Endothelial cell of umbilical vein (primary cell): ENCODE measurements at regions not wholly inside any gene's neighbourhood (a gene's known extent, or its start where the extent isn't known, plus 50 kb on each side); places are given as distances from the start of the nearest gene placed in this dataset.

Source experiments
- EZH2 ChIP-seq: IDR thresholded peaks from 2 replicates; pipeline ENCODE4 v1.6.1; 2012; ENCODE audit warnings: borderline replicate concordance, low read depth, mild to moderate bottlenecking, moderate library complexity, low read length, inconsistent platforms; ENCODE audit not compliant: severe bottlenecking
- MYC ChIP-seq: IDR thresholded peaks from one replicate; pipeline ENCODE4 v1.6.1; 2011; ENCODE audit warnings: mild to moderate bottlenecking, low read depth, low read length
- POLR2A ChIP-seq: IDR thresholded peaks from 2 replicates; pipeline ENCODE4 v1.6.1; 2012; ENCODE audit warnings: low read depth, mild to moderate bottlenecking, control low read depth, low read length
- POLR2AphosphoS5 ChIP-seq: IDR thresholded peaks from 2 replicates; pipeline ENCODE4 v1.6.1; 2012; ENCODE audit warnings: low read depth, mild to moderate bottlenecking, control low read depth, low read length, moderate library complexity; ENCODE audit not compliant: insufficient read depth
- TF ChIP-seq, protein P1 (sequence below), 2 donors: IDR thresholded peaks; 1 replicate in 1 of 2; 2 replicates in 1 of 2; pipeline ENCODE4 v1.5.1; 2011; ENCODE audit warnings: low read length in 2 of 2, mild to moderate bottlenecking in 2 of 2, moderate library complexity in 2 of 2, control low read depth in 1 of 2, inconsistent platforms in 1 of 2, low read depth in 1 of 2; ENCODE audit not compliant: insufficient read depth in 1 of 2; ENCODE audit errors: extremely low read depth in 1 of 2
- TF ChIP-seq, protein P2 (sequence below): IDR thresholded peaks from 2 replicates; pipeline ENCODE4 v1.6.1; 2011; ENCODE audit not compliant: insufficient read depth, insufficient read length

DNA sequence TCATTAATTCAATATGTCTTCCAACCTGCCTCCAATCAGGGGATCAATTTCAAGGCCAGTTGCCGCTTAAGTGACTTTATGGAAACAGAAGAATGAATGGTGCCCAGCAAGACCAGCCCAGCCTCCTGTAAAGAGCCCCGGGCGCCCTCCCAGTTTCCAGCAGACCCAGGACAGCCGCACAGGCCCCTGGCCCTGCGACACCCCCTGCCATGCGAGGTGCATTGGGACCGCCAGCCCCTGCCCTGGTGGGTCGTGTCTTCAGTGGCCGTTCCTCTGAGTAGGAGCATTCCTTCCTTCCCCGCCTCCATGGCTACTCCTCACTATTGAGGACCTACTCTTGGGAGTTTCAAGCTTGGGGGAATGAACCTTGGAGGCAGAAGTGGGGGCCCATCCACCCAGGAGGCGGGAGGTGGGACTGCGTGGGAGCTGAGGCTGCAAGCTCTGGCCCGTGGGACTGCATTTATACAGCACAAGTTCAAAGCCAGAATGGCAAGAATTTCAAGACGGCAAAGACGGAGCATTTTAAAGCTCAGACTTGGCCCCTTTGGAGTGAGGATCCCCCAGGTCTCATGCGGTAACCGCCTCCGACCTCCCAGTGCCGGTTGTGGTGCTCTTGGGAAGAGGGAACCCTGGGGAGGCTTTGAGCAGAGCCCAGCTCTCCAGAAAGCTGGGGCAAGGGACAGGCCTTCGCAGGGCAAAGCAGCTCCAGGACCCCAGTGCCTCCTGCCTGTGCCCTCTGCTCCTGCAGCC is 73.1 kb upstream of the ACTRT2 start:
- TF ChIP-seq, protein P1, sequence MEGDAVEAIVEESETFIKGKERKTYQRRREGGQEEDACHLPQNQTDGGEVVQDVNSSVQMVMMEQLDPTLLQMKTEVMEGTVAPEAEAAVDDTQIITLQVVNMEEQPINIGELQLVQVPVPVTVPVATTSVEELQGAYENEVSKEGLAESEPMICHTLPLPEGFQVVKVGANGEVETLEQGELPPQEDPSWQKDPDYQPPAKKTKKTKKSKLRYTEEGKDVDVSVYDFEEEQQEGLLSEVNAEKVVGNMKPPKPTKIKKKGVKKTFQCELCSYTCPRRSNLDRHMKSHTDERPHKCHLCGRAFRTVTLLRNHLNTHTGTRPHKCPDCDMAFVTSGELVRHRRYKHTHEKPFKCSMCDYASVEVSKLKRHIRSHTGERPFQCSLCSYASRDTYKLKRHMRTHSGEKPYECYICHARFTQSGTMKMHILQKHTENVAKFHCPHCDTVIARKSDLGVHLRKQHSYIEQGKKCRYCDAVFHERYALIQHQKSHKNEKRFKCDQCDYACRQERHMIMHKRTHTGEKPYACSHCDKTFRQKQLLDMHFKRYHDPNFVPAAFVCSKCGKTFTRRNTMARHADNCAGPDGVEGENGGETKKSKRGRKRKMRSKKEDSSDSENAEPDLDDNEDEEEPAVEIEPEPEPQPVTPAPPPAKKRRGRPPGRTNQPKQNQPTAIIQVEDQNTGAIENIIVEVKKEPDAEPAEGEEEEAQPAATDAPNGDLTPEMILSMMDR (IDR thresholded peaks at IDR 0.05; ENCODE audit: extremely low read depth in 1 of 2, insufficient read depth in 1 of 2, low read depth in 1 of 2, low read length in 2 of 2), result no peak
- no peak for TF ChIP-seq POLR2AphosphoS5
- TF ChIP-seq POLR2A, result no peak
- TF ChIP-seq, protein P2, sequence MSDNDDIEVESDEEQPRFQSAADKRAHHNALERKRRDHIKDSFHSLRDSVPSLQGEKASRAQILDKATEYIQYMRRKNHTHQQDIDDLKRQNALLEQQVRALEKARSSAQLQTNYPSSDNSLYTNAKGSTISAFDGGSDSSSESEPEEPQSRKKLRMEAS, result no peak
- TF ChIP-seq MYC, result no peak
- no peak for TF ChIP-seq EZH2
